K562 (cell line): ENCODE measurements at regions not wholly inside any gene's neighbourhood (a gene's known extent, or its start where the extent isn't known, plus 50 kb on each side); places are given as distances from the start of the nearest gene placed in this dataset.

Experiments used
- EZH2 ChIP-seq: IDR thresholded peaks from 2 replicates; pipeline ENCODE4 v1.6.1; 2012; ENCODE audit warnings: low read depth, mild to moderate bottlenecking, inconsistent platforms, low read length, borderline replicate concordance
- FOXP1 ChIP-seq: sonication (generic); formaldehyde crosslinking; IDR thresholded peaks from 2 replicates; pipeline ENCODE4 v1.8.0; 2022; ENCODE audit warnings: mild to moderate bottlenecking, missing genetic modification reagents
- USF1 ChIP-seq: sonication (generic); formaldehyde crosslinking; IDR thresholded peaks from 2 replicates; pipeline ENCODE4 v1.9.0; 2022; ENCODE audit warnings: mild to moderate bottlenecking, missing genetic modification reagents

- no peak for TF ChIP-seq EZH2
- TF ChIP-seq USF1 (CRISPR knock-in tag) = no peak
- TF ChIP-seq FOXP1 = no peak
These were observed 204.3 kb downstream of the SLITRK1 start for GRCh38 chr13:83677985-83678384.
